ENCODE measurements at regions not wholly inside any gene's neighbourhood (a gene's known extent, or its start where the extent isn't known, plus 50 kb on each side); places are given as distances from the start of the nearest gene placed in this dataset.

DNA sequence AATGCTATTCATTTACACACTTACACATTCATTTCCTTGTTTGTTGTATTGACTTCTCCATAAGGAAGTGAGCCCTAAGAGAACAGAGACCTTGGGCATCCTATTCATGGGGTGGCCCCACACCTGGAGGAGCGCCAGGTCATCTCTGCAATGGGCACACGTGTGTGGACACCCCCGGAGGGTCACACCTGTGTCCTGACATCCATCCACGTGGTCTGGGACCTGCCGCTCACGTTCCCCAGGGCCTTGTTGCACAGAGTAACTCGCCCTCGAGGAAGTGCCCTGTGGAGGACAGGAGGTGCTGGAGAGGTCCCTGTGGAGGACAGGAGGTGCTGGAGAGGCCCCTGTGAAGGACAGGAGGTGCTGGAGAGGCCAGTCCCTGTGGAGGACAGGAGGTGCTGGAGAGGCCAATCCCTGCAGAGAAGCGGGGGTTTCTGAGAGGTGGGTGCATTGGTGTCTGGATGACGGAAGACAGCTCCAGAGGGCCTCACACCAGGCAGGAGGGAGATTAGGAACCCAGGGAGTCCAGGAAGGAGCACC is 73.2 kb upstream of the GPC1 start:
- no peak for TF ChIP-seq CTCF (conservative IDR thresholded peaks at IDR 0.05; ENCODE audit: low read depth, low read length)
- TF ChIP-seq EZH2 (IDR thresholded peaks at IDR 0.05; ENCODE audit: borderline replicate concordance, low read depth, low read length, poor library complexity, severe bottlenecking): no peak

All from A673 (cell line).